LNCAP (cell line): ENCODE measurements at regions not wholly inside any gene's neighbourhood (a gene's known extent, or its start where the extent isn't known, plus 50 kb on each side); places are given as distances from the start of the nearest gene placed in this dataset.

Source experiments
- CTCF ChIP-seq: fragments of 450-650 bp; IDR thresholded peaks from 2 replicates; pipeline ENCODE4 v1.5.1; 2017; ENCODE audit warnings: mild to moderate bottlenecking

- TF ChIP-seq CTCF: no peak
Measured at GRCh38 chr1:106727171-106727570, 329.3 kb upstream of the PRMT6 start.

GRCh38 chr1:106746448-106747085 lies 309.9 kb upstream of the PRMT6 start:
- no peak for TF ChIP-seq CTCF

- no peak for TF ChIP-seq CTCF
Measured at GRCh38 chr1:106747232-106747631, 309.2 kb upstream of the PRMT6 start.

GRCh38 chr1:106747791-106748190 lies 308.7 kb upstream of the PRMT6 start:
- TF ChIP-seq CTCF: no peak

- TF ChIP-seq CTCF: no peak
Measured at GRCh38 chr1:106748606-106749005, 307.9 kb upstream of the PRMT6 start.

GRCh38 chr1:106749491-106749890 lies 307.0 kb upstream of the PRMT6 start:
- no peak for TF ChIP-seq CTCF

GRCh38 chr1:106749906-106750305 lies 306.6 kb upstream of the PRMT6 start:
- no peak for TF ChIP-seq CTCF

GRCh38 chr1:106751002-106751401 lies 305.5 kb upstream of the PRMT6 start:
- no peak for TF ChIP-seq CTCF
